ENCODE measurements at regions not wholly inside any gene's neighbourhood (a gene's known extent, or its start where the extent isn't known, plus 50 kb on each side); places are given as distances from the start of the nearest gene placed in this dataset.

GRCh38 chr22:49036513-49036912 lies 791.2 kb downstream of the BRD1 start:
- Histone ChIP-seq H3K4me3 (replicated peaks; ENCODE audit: insufficient read depth, low read length) (no peak overlapping the region), H3K27me3 (ENCODE audit: insufficient read depth, poor library complexity, severe bottlenecking) (no peaks in the 10 kb centered on the region), H3K27ac (replicated peaks) (no peak overlapping the region)
- DNase-seq (ENCODE audit: low read depth in 1 of 2, low spot score in 1 of 2) = no peak
- TF ChIP-seq POLR2AphosphoS5 (IDR thresholded peaks at IDR 0.05; ENCODE audit: low read depth) (no peak), GABPA (IDR thresholded peaks at IDR 0.05; ENCODE audit: low read depth) (no peak), SPI1 (IDR thresholded peaks at IDR 0.05; ENCODE audit: borderline replicate concordance, low read depth) (no peak)
- TF ChIP-seq, protein P1, sequence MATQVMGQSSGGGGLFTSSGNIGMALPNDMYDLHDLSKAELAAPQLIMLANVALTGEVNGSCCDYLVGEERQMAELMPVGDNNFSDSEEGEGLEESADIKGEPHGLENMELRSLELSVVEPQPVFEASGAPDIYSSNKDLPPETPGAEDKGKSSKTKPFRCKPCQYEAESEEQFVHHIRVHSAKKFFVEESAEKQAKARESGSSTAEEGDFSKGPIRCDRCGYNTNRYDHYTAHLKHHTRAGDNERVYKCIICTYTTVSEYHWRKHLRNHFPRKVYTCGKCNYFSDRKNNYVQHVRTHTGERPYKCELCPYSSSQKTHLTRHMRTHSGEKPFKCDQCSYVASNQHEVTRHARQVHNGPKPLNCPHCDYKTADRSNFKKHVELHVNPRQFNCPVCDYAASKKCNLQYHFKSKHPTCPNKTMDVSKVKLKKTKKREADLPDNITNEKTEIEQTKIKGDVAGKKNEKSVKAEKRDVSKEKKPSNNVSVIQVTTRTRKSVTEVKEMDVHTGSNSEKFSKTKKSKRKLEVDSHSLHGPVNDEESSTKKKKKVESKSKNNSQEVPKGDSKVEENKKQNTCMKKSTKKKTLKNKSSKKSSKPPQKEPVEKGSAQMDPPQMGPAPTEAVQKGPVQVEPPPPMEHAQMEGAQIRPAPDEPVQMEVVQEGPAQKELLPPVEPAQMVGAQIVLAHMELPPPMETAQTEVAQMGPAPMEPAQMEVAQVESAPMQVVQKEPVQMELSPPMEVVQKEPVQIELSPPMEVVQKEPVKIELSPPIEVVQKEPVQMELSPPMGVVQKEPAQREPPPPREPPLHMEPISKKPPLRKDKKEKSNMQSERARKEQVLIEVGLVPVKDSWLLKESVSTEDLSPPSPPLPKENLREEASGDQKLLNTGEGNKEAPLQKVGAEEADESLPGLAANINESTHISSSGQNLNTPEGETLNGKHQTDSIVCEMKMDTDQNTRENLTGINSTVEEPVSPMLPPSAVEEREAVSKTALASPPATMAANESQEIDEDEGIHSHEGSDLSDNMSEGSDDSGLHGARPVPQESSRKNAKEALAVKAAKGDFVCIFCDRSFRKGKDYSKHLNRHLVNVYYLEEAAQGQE (IDR thresholded peaks at IDR 0.05; ENCODE audit: insufficient replicate concordance, low read depth) = no peak
- TF ChIP-seq, protein P2, sequence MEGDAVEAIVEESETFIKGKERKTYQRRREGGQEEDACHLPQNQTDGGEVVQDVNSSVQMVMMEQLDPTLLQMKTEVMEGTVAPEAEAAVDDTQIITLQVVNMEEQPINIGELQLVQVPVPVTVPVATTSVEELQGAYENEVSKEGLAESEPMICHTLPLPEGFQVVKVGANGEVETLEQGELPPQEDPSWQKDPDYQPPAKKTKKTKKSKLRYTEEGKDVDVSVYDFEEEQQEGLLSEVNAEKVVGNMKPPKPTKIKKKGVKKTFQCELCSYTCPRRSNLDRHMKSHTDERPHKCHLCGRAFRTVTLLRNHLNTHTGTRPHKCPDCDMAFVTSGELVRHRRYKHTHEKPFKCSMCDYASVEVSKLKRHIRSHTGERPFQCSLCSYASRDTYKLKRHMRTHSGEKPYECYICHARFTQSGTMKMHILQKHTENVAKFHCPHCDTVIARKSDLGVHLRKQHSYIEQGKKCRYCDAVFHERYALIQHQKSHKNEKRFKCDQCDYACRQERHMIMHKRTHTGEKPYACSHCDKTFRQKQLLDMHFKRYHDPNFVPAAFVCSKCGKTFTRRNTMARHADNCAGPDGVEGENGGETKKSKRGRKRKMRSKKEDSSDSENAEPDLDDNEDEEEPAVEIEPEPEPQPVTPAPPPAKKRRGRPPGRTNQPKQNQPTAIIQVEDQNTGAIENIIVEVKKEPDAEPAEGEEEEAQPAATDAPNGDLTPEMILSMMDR (IDR thresholded peaks at IDR 0.05; ENCODE audit: insufficient read depth, low read length) = no peak

DNA sequence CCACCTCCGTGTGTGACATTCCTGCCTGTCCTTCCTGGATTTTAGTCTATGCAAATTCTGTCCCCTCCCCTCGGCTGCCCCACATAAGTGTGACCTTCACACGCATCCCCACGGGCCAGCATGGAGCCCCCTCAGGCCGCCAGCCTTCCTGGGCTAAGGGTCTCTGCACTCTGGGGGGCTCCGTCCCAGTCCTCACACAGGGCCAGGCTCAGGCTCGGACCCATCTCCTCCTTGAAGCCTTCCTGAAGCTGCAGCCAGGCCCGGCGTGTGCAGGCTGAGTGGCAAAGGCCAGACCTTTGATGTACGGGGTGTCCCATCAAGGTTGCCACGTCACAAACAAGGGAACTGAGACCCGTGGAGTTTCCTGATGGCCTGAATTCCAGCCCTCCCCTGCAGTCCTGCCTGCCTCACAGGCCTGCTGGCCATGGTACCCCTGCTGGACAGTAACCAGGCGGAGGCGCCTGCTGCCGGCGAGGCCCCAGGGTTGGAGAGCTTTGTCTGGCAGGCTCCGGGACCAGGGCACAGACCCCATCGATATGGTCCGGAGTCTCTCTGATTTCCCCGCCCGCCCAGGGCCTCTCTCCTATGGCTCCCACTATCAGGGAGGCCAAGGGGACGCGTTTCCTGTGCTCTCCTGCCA lies 791.7 kb downstream of the BRD1 start:
- TF ChIP-seq, protein P2 (IDR thresholded peaks at IDR 0.05; ENCODE audit: insufficient read depth, low read length) = no peak
- TF ChIP-seq GABPA (IDR thresholded peaks at IDR 0.05; ENCODE audit: low read depth) = no peak
- TF ChIP-seq, protein P1 (IDR thresholded peaks at IDR 0.05; ENCODE audit: insufficient replicate concordance, low read depth) = no peak
- no peak for TF ChIP-seq POLR2AphosphoS5 (IDR thresholded peaks at IDR 0.05; ENCODE audit: low read depth)
- TF ChIP-seq SPI1 (IDR thresholded peaks at IDR 0.05; ENCODE audit: borderline replicate concordance, low read depth) = no peak
- Histone ChIP-seq H3K4me3 (replicated peaks; ENCODE audit: insufficient read depth, low read length) (no peak overlapping the region), H3K27me3 (ENCODE audit: insufficient read depth, poor library complexity, severe bottlenecking) (no peaks in the 10 kb centered on the region), H3K27ac (replicated peaks) (no peak overlapping the region)
- DNase-seq (ENCODE audit: low read depth in 1 of 2, low spot score in 1 of 2) = no peak

DNA sequence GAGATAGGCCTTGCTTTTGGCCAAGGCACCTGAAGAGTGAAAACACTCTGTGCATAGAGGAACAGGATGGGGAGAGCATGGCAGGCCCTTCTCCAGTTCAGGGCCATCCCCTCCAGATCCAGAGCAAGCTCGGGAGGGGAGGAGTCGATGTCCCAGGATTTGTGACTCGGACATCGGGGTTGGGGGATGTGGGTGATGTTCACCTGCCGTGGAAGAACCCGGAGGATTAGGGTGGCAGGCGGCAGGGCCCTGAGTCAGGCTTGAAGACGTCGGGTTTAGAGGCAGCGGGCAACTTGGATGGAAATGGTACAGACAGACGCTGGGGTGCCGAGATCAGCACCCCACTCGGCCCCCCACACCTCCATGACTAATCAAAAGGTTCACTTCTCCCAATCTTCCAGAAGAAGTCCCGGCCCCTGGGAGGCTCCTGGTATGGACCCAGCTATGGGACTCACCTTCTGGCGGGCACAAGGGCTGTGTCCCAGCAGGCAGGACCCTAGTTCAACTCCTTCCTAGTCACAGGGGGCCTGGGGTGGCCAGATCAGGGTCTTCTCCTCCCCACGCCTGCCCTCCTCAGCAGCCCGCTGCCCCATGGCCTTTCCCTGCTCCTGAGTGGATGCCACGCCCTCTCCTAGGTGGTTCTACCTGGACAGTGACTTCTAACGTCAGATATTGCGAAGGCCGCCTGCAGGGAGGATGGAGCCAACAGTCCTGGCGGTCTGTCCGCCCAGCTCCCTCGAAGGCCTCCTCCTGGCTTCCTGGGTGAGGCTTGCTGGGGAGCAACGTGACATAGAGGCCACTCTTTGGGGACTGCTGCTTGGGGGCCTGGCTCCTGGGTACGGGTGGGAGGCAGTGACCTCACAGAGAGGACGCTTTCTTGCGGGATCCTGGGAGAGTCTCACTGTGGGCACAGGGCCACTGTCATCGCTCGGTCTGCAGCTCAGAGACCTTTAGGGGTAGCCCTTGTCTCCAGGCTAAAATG lies 792.5 kb downstream of the BRD1 start:
- TF ChIP-seq SPI1 (IDR thresholded peaks at IDR 0.05; ENCODE audit: borderline replicate concordance, low read depth) (no peak), GABPA (IDR thresholded peaks at IDR 0.05; ENCODE audit: low read depth) (no peak)
- TF ChIP-seq, protein P1 (IDR thresholded peaks at IDR 0.05; ENCODE audit: insufficient replicate concordance, low read depth) = no peak
- TF ChIP-seq, protein P2 (IDR thresholded peaks at IDR 0.05; ENCODE audit: insufficient read depth, low read length) = no peak
- H3K4me3 ChIP-seq (replicated peaks; ENCODE audit: insufficient read depth, low read length) = no peak overlapping the region
- no peak overlapping the region for H3K27ac ChIP-seq (replicated peaks)
- no peaks in the 10 kb centered on the region for H3K27me3 ChIP-seq (ENCODE audit: insufficient read depth, poor library complexity, severe bottlenecking)
- no peak for DNase-seq (ENCODE audit: low read depth in 1 of 2, low spot score in 1 of 2)

Measured in HL-60 (cell line).